Left colon (tissue), 2 donors: ENCODE measurements at regions not wholly inside any gene's neighbourhood (a gene's known extent, or its start where the extent isn't known, plus 50 kb on each side); places are given as distances from the start of the nearest gene placed in this dataset.

Experiments used
- ATAC-seq: fragments of 200-7000 bp; cut with Tn5 transposase; one replicate; pipeline ENCODE4 v1.9.1; 2020; ENCODE audit warnings: mild to moderate bottlenecking, moderate library complexity
- DNase-seq, 2 donors: peaks; one replicate each; pipeline ENCODE4 v3.0.0-alpha.2; 2020
- intact Hi-C, 2 donors: fragments of 100-400 bp; cut with DNase I in 1 of 2; cut with micrococcal nuclease in 1 of 2; formaldehyde crosslinking; loops; one replicate each; pipeline versions ENCODE4 v1.11.2 to v1.14.0; 2022; cut with DNase I, micrococcal nuclease
- donor health status: DM: no; HTN: no; CAD: no.
- donor health status: DM: yes; HTN: yes; CAD: no.

GRCh38 chr19:30630289-30631032, 258.3 kb downstream of the ZNF536 start:
- DNase-seq (no peak), ATAC-seq (no peak)
- intact Hi-C loops = no loop called here

DNA sequence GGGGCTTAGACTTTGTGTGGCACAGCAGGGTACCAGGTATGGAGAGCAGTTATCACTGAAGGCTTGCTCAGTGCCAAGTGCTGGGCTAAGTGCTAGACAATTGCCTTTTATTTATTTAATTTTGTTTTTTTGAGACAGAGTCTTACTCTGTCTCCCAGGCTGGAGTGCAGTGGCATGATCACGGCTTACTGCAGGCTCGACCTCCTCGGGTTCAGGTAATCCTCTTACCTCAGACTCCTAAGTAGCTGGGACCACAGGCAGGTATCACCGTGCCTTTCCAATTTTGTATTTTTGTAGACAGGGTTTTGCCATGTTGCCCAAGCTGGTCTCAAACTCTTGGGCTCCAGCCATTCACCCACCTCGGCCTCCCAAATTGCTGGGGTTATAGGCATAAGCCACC, 256.9 kb downstream of the ZNF536 start:
- intact Hi-C loops = no loop called here
- ATAC-seq = no peak

GRCh38 chr19:30626626-30626966, 254.4 kb downstream of the ZNF536 start:
- no peak for ATAC-seq
- DNase-seq = no peak
- intact Hi-C loops = no loop called here

More for the DNA sequence above, 256.9 kb downstream of the ZNF536 start:
- DNase-seq = no peak

- no peak for ATAC-seq
- DNase-seq = no peak
- intact Hi-C loops = no loop called here
Observed at GRCh38 chr19:30625947-30626625, 253.9 kb downstream of the ZNF536 start.

- intact Hi-C loops = no loop called here
- DNase-seq (no peak), ATAC-seq (no peak)
Observed at GRCh38 chr19:30622276-30622675, 250.1 kb downstream of the ZNF536 start.

GRCh38 chr19:30621326-30621920, 249.2 kb downstream of the ZNF536 start:
- no peak for DNase-seq

GRCh38 chr19:30620354-30620753, 248.2 kb downstream of the ZNF536 start:
- no peak for ATAC-seq
- no peak for DNase-seq

More at GRCh38 chr19:30621326-30621920, 249.2 kb downstream of the ZNF536 start:
- ATAC-seq = no peak
- intact Hi-C loops = no loop called here

GRCh38 chr19:30609656-30610270, 237.6 kb downstream of the ZNF536 start:
- no peak for ATAC-seq
- intact Hi-C loops = no loop called here

More at GRCh38 chr19:30620354-30620753, 248.2 kb downstream of the ZNF536 start:
- intact Hi-C loops = no loop called here

DNA sequence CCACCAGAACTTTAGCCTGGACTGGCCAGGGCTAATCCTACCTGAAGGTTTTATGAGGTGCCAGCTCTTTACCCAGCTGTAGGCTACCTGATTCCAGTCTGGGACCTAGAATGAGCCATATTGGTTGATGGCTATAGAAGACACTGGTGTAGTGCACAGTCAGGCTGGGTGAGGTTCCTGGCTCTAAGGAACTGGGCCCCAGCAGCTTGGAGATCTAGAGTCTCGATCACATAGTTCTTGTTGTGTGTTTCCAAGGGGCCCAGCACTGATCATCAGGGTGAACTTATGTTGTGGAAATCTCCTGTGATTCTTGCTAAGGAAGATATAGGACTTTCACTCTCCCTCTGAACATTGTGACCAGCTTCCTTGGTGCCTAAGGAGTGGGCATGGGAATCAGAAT, 236.3 kb downstream of the ZNF536 start:
- intact Hi-C loops = no loop called here
- DNase-seq = no peak
- ATAC-seq = no peak

More at GRCh38 chr19:30609656-30610270, 237.6 kb downstream of the ZNF536 start:
- no peak for DNase-seq
